Liver (tissue), 8 donors: ENCODE measurements at regions not wholly inside any gene's neighbourhood (a gene's known extent, or its start where the extent isn't known, plus 50 kb on each side); places are given as distances from the start of the nearest gene placed in this dataset.

Experiments used
- DNase-seq: peaks from one replicate; pipeline ENCODE4 v3.0.0-alpha.2; 2017; ENCODE audit warnings: low spot score
- H3K27ac ChIP-seq, 2 donors: one replicate each; pipeline ENCODE4 v1.7.0; 2013; ENCODE audit warnings: inconsistent platforms in 2 of 2, low read length in 2 of 2, control low read depth in 1 of 2, low read depth in 1 of 2, mild to moderate bottlenecking in 1 of 2
- H3K27me3 ChIP-seq, 4 donors: one replicate each; pipeline versions ENCODE4 v1.6.1 to v1.7.0; 2013; ENCODE audit warnings: low read length in 3 of 4, inconsistent platforms in 1 of 4, mild to moderate bottlenecking in 1 of 4, moderate library complexity in 1 of 4; ENCODE audit not compliant: control insufficient read depth in 4 of 4, insufficient read depth in 4 of 4
- H3K36me3 ChIP-seq, 4 donors: one replicate each; pipeline versions ENCODE4 v1.6.1 to v1.7.0; 2013; ENCODE audit warnings: low read length in 3 of 4, mild to moderate bottlenecking in 3 of 4, low read depth in 1 of 4, moderate library complexity in 1 of 4; ENCODE audit not compliant: control insufficient read depth in 4 of 4, insufficient read depth in 3 of 4
- H3K4me1 ChIP-seq, 4 donors: one replicate each; pipeline versions ENCODE4 v1.6.1 to v1.7.0; 2013; ENCODE audit warnings: low read length in 3 of 4, mild to moderate bottlenecking in 3 of 4, moderate library complexity in 1 of 4; ENCODE audit not compliant: control insufficient read depth in 4 of 4, insufficient read depth in 4 of 4
- H3K4me3 ChIP-seq, 3 donors: one replicate each; pipeline versions ENCODE4 v1.6.1 to v1.7.0; 2013; ENCODE audit warnings: low read length in 3 of 3, control low read depth in 1 of 3, low read depth in 1 of 3, mild to moderate bottlenecking in 1 of 3
- H3K9ac ChIP-seq, 2 donors: one replicate each; pipeline ENCODE4 v1.7.0; 2013; ENCODE audit warnings: low read length in 2 of 2, mild to moderate bottlenecking in 2 of 2, moderate library complexity in 2 of 2, control low read depth in 1 of 2, low read depth in 1 of 2
- H3K9me3 ChIP-seq, 4 donors: one replicate each; pipeline versions ENCODE4 v1.6.1 to v1.7.0; 2013; ENCODE audit warnings: low read length in 3 of 4; ENCODE audit not compliant: control insufficient read depth in 4 of 4
- EGR1 ChIP-seq, 2 donors: IDR thresholded peaks; 2 replicates each; pipeline ENCODE4 v1.6.1; 2016 to 2018; ENCODE audit warnings: antibody characterized with exemption in 2 of 2, low read depth in 2 of 2
- FOXA2 ChIP-seq: IDR thresholded peaks from 2 replicates; pipeline ENCODE4 v1.6.1; 2016; ENCODE audit warnings: antibody characterized with exemption
- GABPA ChIP-seq, 2 donors: IDR thresholded peaks in 1 of 2; conservative IDR thresholded peaks in 1 of 2; 2 replicates each; pipeline ENCODE4 v1.6.1; 2016; ENCODE audit warnings: antibody characterized with exemption in 2 of 2, mild to moderate bottlenecking in 1 of 2, moderate library complexity in 1 of 2
- HNF4A ChIP-seq, 2 donors: conservative IDR thresholded peaks; 2 replicates each; pipeline ENCODE4 v1.6.1; 2016; ENCODE audit warnings: antibody characterized with exemption in 2 of 2, mild to moderate bottlenecking in 2 of 2
- HNF4G ChIP-seq: IDR thresholded peaks from 2 replicates; pipeline ENCODE4 v1.6.1; 2016; ENCODE audit warnings: antibody characterized with exemption
- JUND ChIP-seq, 2 donors: IDR thresholded peaks; 2 replicates each; pipeline ENCODE4 v1.6.1; 2016; ENCODE audit warnings: antibody characterized with exemption in 2 of 2
- NR2F2 ChIP-seq: IDR thresholded peaks from 2 replicates; pipeline ENCODE4 v1.6.1; 2016; ENCODE audit warnings: antibody characterized with exemption
- RXRA ChIP-seq, 2 donors: IDR thresholded peaks; 2 replicates each; pipeline ENCODE4 v1.6.1; 2017 to 2018; ENCODE audit warnings: antibody characterized with exemption in 2 of 2, mild to moderate bottlenecking in 1 of 2
- SP1 ChIP-seq: IDR thresholded peaks from 2 replicates; pipeline ENCODE4 v1.6.1; 2018; ENCODE audit warnings: antibody characterized with exemption, mild to moderate bottlenecking
- WGBS: extraction: QIAGEN DNeasy Blood & Tissue Kit; methylation state at CpG from one replicate; pipeline ENCODE4 v1.1.7; 2013; 5-methylcytosine and 5-hydroxymethylcytosine counted together
- TF ChIP-seq, protein P1 (sequence below): IDR thresholded peaks from 2 replicates; pipeline ENCODE4 v1.6.1; 2016; ENCODE audit warnings: antibody characterized with exemption, mild to moderate bottlenecking
- TF ChIP-seq, protein P2 (sequence below): IDR thresholded peaks from 2 replicates; pipeline ENCODE4 v1.6.1; 2016; ENCODE audit warnings: antibody characterized with exemption
- TF ChIP-seq, protein P3 (sequence below): IDR thresholded peaks from 2 replicates; pipeline ENCODE4 v1.6.1; 2016; ENCODE audit warnings: antibody characterized with exemption
- TF ChIP-seq, protein P4 (sequence below): IDR thresholded peaks from 2 replicates; pipeline ENCODE4 v1.6.1; 2016; ENCODE audit warnings: antibody characterized with exemption
- TF ChIP-seq, protein P5 (sequence below): fragments of 150-350 bp; IDR thresholded peaks from 2 replicates; pipeline ENCODE4 v1.5.1; 2017; ENCODE audit warnings: improper control_type of control experiment, low read depth, low read length; ENCODE audit not compliant: missing input control
- donor health status: healthy.
- donor health status: healthy.
- donor health status: healthy.
- donor health status: healthy.
- donor health status: healthy.

DNA sequence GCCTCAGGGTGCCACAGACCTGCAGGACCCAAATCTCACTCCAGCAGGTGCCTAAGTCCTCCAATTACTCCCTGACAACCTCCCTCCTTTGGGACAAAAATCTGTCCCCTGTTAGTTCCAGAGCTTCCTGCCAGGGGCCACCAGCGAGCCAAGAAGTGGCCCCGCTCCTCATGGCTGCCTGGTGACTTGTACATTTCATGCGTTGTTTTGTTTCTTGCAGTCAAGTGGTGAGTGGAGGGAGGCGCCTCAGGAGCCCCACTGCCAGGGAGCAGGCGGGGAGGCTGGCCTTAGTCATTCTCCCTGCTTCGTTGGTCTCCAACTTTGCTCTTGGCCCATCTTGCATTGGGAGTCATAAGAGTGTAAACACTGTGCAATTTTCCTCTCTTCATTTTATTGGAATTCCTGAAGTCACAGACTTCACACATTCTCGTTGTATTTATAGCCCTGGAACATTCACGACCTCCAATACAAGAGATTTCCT is 81.3 kb downstream of the KCNF1 start (continued):
- TF ChIP-seq, protein P1, sequence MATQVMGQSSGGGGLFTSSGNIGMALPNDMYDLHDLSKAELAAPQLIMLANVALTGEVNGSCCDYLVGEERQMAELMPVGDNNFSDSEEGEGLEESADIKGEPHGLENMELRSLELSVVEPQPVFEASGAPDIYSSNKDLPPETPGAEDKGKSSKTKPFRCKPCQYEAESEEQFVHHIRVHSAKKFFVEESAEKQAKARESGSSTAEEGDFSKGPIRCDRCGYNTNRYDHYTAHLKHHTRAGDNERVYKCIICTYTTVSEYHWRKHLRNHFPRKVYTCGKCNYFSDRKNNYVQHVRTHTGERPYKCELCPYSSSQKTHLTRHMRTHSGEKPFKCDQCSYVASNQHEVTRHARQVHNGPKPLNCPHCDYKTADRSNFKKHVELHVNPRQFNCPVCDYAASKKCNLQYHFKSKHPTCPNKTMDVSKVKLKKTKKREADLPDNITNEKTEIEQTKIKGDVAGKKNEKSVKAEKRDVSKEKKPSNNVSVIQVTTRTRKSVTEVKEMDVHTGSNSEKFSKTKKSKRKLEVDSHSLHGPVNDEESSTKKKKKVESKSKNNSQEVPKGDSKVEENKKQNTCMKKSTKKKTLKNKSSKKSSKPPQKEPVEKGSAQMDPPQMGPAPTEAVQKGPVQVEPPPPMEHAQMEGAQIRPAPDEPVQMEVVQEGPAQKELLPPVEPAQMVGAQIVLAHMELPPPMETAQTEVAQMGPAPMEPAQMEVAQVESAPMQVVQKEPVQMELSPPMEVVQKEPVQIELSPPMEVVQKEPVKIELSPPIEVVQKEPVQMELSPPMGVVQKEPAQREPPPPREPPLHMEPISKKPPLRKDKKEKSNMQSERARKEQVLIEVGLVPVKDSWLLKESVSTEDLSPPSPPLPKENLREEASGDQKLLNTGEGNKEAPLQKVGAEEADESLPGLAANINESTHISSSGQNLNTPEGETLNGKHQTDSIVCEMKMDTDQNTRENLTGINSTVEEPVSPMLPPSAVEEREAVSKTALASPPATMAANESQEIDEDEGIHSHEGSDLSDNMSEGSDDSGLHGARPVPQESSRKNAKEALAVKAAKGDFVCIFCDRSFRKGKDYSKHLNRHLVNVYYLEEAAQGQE, result no peak
- no peak for TF ChIP-seq GABPA (IDR thresholded peaks at IDR 0.05 in 1 of 2, conservative IDR thresholded peaks at IDR 0.05 in 1 of 2)
- TF ChIP-seq SP1, result no peak
- no peak for TF ChIP-seq EGR1 (IDR thresholded peaks at IDR 0.05; ENCODE audit: low read depth in 2 of 2)

DNA sequence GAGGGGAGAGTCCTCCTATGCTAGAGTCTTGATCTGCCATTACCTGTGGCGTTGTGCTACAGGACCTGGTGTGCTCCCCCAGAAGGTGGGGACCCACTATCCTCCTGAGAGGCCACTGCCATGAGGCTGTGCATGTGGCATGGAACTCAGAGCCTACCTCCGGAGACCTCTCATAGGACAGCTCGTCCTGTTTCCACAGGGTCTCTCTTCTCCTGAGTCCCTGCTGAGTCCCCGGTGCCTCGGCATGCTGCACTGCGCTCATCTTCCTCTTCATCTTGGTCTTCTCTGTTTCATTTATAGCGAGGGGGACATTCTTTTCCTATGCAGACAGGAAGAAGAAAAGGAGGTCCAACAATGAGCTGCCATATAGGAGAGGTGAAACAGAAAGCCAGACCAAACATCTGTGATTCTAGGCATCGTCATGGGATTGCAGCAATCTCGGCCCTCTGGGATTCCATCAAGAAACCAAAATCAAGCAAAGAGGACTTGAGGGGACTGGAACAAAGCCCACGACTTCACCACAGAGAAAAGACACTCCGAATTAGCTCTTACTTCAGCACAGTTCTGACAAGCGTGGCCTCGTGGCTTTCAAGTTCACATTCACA is 83.7 kb downstream of the KCNF1 start:
- Histone ChIP-seq H3K4me1 (no peaks in the 10 kb centered on the region), H3K27me3 (peaks cover 0 to 3% (median 0%) of the 10 kb centered on the region in 4 donors), H3K27ac (no peak overlapping the region), H3K4me3 (no peak overlapping the region), H3K9ac (no peak overlapping the region), H3K36me3 (no peaks in the 10 kb centered on the region), H3K9me3 (no peaks in the 10 kb centered on the region)
- TF ChIP-seq, protein P2, sequence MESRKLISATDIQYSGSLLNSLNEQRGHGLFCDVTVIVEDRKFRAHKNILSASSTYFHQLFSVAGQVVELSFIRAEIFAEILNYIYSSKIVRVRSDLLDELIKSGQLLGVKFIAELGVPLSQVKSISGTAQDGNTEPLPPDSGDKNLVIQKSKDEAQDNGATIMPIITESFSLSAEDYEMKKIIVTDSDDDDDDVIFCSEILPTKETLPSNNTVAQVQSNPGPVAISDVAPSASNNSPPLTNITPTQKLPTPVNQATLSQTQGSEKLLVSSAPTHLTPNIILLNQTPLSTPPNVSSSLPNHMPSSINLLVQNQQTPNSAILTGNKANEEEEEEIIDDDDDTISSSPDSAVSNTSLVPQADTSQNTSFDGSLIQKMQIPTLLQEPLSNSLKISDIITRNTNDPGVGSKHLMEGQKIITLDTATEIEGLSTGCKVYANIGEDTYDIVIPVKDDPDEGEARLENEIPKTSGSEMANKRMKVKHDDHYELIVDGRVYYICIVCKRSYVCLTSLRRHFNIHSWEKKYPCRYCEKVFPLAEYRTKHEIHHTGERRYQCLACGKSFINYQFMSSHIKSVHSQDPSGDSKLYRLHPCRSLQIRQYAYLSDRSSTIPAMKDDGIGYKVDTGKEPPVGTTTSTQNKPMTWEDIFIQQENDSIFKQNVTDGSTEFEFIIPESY, result no peak
- TF ChIP-seq, protein P3, sequence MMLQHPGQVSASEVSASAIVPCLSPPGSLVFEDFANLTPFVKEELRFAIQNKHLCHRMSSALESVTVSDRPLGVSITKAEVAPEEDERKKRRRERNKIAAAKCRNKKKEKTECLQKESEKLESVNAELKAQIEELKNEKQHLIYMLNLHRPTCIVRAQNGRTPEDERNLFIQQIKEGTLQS, result no peak
- no peak for TF ChIP-seq FOXA2
- TF ChIP-seq HNF4A (conservative IDR thresholded peaks at IDR 0.05), result no peak
- TF ChIP-seq NR2F2, result no peak
- TF ChIP-seq EGR1 (IDR thresholded peaks at IDR 0.05; ENCODE audit: low read depth in 2 of 2), result no peak
- TF ChIP-seq, protein P4, sequence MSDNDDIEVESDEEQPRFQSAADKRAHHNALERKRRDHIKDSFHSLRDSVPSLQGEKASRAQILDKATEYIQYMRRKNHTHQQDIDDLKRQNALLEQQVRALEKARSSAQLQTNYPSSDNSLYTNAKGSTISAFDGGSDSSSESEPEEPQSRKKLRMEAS, result no peak
- no peak for TF ChIP-seq JUND (IDR thresholded peaks at IDR 0.05)
- TF ChIP-seq, protein P1, result no peak
- no peak for TF ChIP-seq HNF4G
- TF ChIP-seq SP1, result no peak
- no peak for TF ChIP-seq RXRA (IDR thresholded peaks at IDR 0.05)
- TF ChIP-seq, protein P5, sequence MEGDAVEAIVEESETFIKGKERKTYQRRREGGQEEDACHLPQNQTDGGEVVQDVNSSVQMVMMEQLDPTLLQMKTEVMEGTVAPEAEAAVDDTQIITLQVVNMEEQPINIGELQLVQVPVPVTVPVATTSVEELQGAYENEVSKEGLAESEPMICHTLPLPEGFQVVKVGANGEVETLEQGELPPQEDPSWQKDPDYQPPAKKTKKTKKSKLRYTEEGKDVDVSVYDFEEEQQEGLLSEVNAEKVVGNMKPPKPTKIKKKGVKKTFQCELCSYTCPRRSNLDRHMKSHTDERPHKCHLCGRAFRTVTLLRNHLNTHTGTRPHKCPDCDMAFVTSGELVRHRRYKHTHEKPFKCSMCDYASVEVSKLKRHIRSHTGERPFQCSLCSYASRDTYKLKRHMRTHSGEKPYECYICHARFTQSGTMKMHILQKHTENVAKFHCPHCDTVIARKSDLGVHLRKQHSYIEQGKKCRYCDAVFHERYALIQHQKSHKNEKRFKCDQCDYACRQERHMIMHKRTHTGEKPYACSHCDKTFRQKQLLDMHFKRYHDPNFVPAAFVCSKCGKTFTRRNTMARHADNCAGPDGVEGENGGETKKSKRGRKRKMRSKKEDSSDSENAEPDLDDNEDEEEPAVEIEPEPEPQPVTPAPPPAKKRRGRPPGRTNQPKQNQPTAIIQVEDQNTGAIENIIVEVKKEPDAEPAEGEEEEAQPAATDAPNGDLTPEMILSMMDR, result no peak
- WGBS, result 82% methylated on average over 13 of the region's 13 CpGs
- DNase-seq, result no peak
